ENCODE measurements at regions not wholly inside any gene's neighbourhood (a gene's known extent, or its start where the extent isn't known, plus 50 kb on each side); places are given as distances from the start of the nearest gene placed in this dataset.
"Not testable (repeated sequence)": the region's sequence is repeated elsewhere in the genome, so short reads cannot be mapped to it uniquely, and the experiment has no call there.

GRCh38 chr1:199460933-199461332 is 566.6 kb upstream of the NR5A2 start:
- Mint-ChIP-seq H3K4me3 (no peak overlapping the region), H3K4me1 (ENCODE audit: low read depth) (no peaks in the 10 kb centered on the region), H3K9me3 (peaks cover 7% of the 10 kb centered on the region), H3K36me3 (ENCODE audit: low read depth) (no peaks in the 10 kb centered on the region), H3K27ac (no peak overlapping the region), H3K27me3 (peaks cover 6% of the 10 kb centered on the region)
- DNase-seq = no peak

- H3K36me3 Mint-ChIP-seq (ENCODE audit: low read depth) = no peaks in the 10 kb centered on the region
- DNase-seq = no peak
These were observed 563.9 kb upstream of the NR5A2 start for GRCh38 chr1:199463521-199464127.

GRCh38 chr1:199466961-199467360 is 560.5 kb upstream of the NR5A2 start:
- H3K27ac Mint-ChIP-seq = no peak overlapping the region
- no peaks in the 10 kb centered on the region for H3K36me3 Mint-ChIP-seq (ENCODE audit: low read depth)

More at GRCh38 chr1:199463521-199464127, 563.9 kb upstream of the NR5A2 start:
- H3K9me3 Mint-ChIP-seq = peaks cover 7% of the 10 kb centered on the region
- H3K27ac Mint-ChIP-seq = no peak overlapping the region
- H3K27me3 Mint-ChIP-seq = peaks cover 6% of the 10 kb centered on the region
- H3K4me3 Mint-ChIP-seq = no peak overlapping the region
- no peaks in the 10 kb centered on the region for H3K4me1 Mint-ChIP-seq (ENCODE audit: low read depth)

GRCh38 chr1:199472018-199472417 is 555.5 kb upstream of the NR5A2 start:
- H3K27ac Mint-ChIP-seq = no peak overlapping the region
- H3K4me1 Mint-ChIP-seq (ENCODE audit: low read depth) = no peaks in the 10 kb centered on the region
- H3K4me3 Mint-ChIP-seq = no peak overlapping the region
- H3K27me3 Mint-ChIP-seq = peaks cover 6% of the 10 kb centered on the region
- no peaks in the 10 kb centered on the region for H3K9me3 Mint-ChIP-seq
- no peaks in the 10 kb centered on the region for H3K36me3 Mint-ChIP-seq (ENCODE audit: low read depth)
- no peak for DNase-seq

More at GRCh38 chr1:199466961-199467360, 560.5 kb upstream of the NR5A2 start:
- Mint-ChIP-seq H3K27me3 (peaks cover 6% of the 10 kb centered on the region), H3K9me3 (peaks cover 7% of the 10 kb centered on the region), H3K4me3 (no peak overlapping the region), H3K4me1 (ENCODE audit: low read depth) (no peaks in the 10 kb centered on the region)
- DNase-seq = no peak

GRCh38 chr1:199472978-199473377 is 554.5 kb upstream of the NR5A2 start:
- H3K36me3 Mint-ChIP-seq (ENCODE audit: low read depth) = no peaks in the 10 kb centered on the region
- peaks cover 6% of the 10 kb centered on the region for H3K27me3 Mint-ChIP-seq
- H3K4me1 Mint-ChIP-seq (ENCODE audit: low read depth) = no peaks in the 10 kb centered on the region
- DNase-seq = no peak
- H3K4me3 Mint-ChIP-seq = no peak overlapping the region
- no peaks in the 10 kb centered on the region for H3K9me3 Mint-ChIP-seq
- no peak overlapping the region for H3K27ac Mint-ChIP-seq

- no peak for DNase-seq
- Mint-ChIP-seq H3K36me3 (ENCODE audit: low read depth) (no peaks in the 10 kb centered on the region), H3K9me3 (no peaks in the 10 kb centered on the region), H3K27ac (no peak overlapping the region), H3K4me3 (no peak overlapping the region), H3K27me3 (peaks cover 6% of the 10 kb centered on the region), H3K4me1 (ENCODE audit: low read depth) (no peaks in the 10 kb centered on the region)
These were observed 552.8 kb upstream of the NR5A2 start for GRCh38 chr1:199474738-199475137.

GRCh38 chr1:199482426-199482825 is 545.1 kb upstream of the NR5A2 start:
- H3K4me1 Mint-ChIP-seq (ENCODE audit: low read depth) = no peaks in the 10 kb centered on the region
- no peaks in the 10 kb centered on the region for H3K36me3 Mint-ChIP-seq (ENCODE audit: low read depth)
- no peaks in the 10 kb centered on the region for H3K9me3 Mint-ChIP-seq
- peaks cover 15% of the 10 kb centered on the region for H3K27me3 Mint-ChIP-seq
- no peak overlapping the region for H3K27ac Mint-ChIP-seq
- H3K4me3 Mint-ChIP-seq = no peak overlapping the region
- DNase-seq = no peak

- peaks cover 12% of the 10 kb centered on the region for H3K27me3 Mint-ChIP-seq
- H3K4me1 Mint-ChIP-seq (ENCODE audit: low read depth) = no peaks in the 10 kb centered on the region
- H3K4me3 Mint-ChIP-seq = no peak overlapping the region
- no peak for DNase-seq
- no peaks in the 10 kb centered on the region for H3K36me3 Mint-ChIP-seq (ENCODE audit: low read depth)
- H3K9me3 Mint-ChIP-seq = peaks cover 7% of the 10 kb centered on the region
- H3K27ac Mint-ChIP-seq = no peak overlapping the region
These were observed 537.9 kb upstream of the NR5A2 start for GRCh38 chr1:199489594-199489993.

- no peak overlapping the region for H3K4me3 Mint-ChIP-seq
- H3K36me3 Mint-ChIP-seq (ENCODE audit: low read depth) = no peaks in the 10 kb centered on the region
- H3K4me1 Mint-ChIP-seq (ENCODE audit: low read depth) = no peaks in the 10 kb centered on the region
- H3K27me3 Mint-ChIP-seq = peaks cover 5% of the 10 kb centered on the region
- peaks cover 10% of the 10 kb centered on the region for H3K9me3 Mint-ChIP-seq
- no peak overlapping the region for H3K27ac Mint-ChIP-seq
- DNase-seq = no peak
These were observed 536.6 kb upstream of the NR5A2 start for GRCh38 chr1:199490769-199491527.

GRCh38 chr1:199495432-199495831 is 532.1 kb upstream of the NR5A2 start:
- Mint-ChIP-seq H3K27me3 (peaks cover 5% of the 10 kb centered on the region), H3K4me1 (ENCODE audit: low read depth) (no peaks in the 10 kb centered on the region), H3K4me3 (no peak overlapping the region), H3K9me3 (peaks cover 10% of the 10 kb centered on the region), H3K27ac (no peak overlapping the region), H3K36me3 (ENCODE audit: low read depth) (no peaks in the 10 kb centered on the region)
- DNase-seq = no peak

- H3K27me3 Mint-ChIP-seq; H3K4me1 Mint-ChIP-seq (ENCODE audit: low read depth); DNase-seq; H3K27ac Mint-ChIP-seq; H3K36me3 Mint-ChIP-seq (ENCODE audit: low read depth); H3K9me3 Mint-ChIP-seq; H3K4me3 Mint-ChIP-seq: not testable (repeated sequence)
These were observed 528.7 kb upstream of the NR5A2 start for GRCh38 chr1:199498802-199499201.

- no peaks in the 10 kb centered on the region for H3K36me3 Mint-ChIP-seq (ENCODE audit: low read depth)
- no peak overlapping the region for H3K4me3 Mint-ChIP-seq
- H3K27ac Mint-ChIP-seq = no peak overlapping the region
- no peak for DNase-seq
- no peaks in the 10 kb centered on the region for H3K4me1 Mint-ChIP-seq (ENCODE audit: low read depth)
- no peaks in the 10 kb centered on the region for H3K9me3 Mint-ChIP-seq
- H3K27me3 Mint-ChIP-seq = peaks cover 4% of the 10 kb centered on the region
These were observed 519.4 kb upstream of the NR5A2 start for GRCh38 chr1:199508072-199508471.

GRCh38 chr1:199508653-199509052 is 518.9 kb upstream of the NR5A2 start:
- no peak for DNase-seq
- no peaks in the 10 kb centered on the region for H3K4me1 Mint-ChIP-seq (ENCODE audit: low read depth)
- no peaks in the 10 kb centered on the region for H3K9me3 Mint-ChIP-seq
- no peak overlapping the region for H3K4me3 Mint-ChIP-seq
- H3K27ac Mint-ChIP-seq = no peak overlapping the region
- H3K27me3 Mint-ChIP-seq = peaks cover 4% of the 10 kb centered on the region
- H3K36me3 Mint-ChIP-seq (ENCODE audit: low read depth) = no peaks in the 10 kb centered on the region

- no peak overlapping the region for H3K4me3 Mint-ChIP-seq
- H3K4me1 Mint-ChIP-seq (ENCODE audit: low read depth) = no peaks in the 10 kb centered on the region
- H3K27ac Mint-ChIP-seq = no peak overlapping the region
- H3K9me3 Mint-ChIP-seq = no peaks in the 10 kb centered on the region
- H3K27me3 Mint-ChIP-seq = peaks cover 4% of the 10 kb centered on the region
- no peaks in the 10 kb centered on the region for H3K36me3 Mint-ChIP-seq (ENCODE audit: low read depth)
- DNase-seq = no peak
These were observed 518.1 kb upstream of the NR5A2 start for GRCh38 chr1:199509456-199509855.

- Mint-ChIP-seq H3K27me3 (peaks cover 4% of the 10 kb centered on the region), H3K4me1 (ENCODE audit: low read depth) (no peaks in the 10 kb centered on the region), H3K4me3 (no peak overlapping the region), H3K9me3 (no peaks in the 10 kb centered on the region), H3K36me3 (ENCODE audit: low read depth) (no peaks in the 10 kb centered on the region), H3K27ac (no peak overlapping the region)
- no peak for DNase-seq
These were observed 517.2 kb upstream of the NR5A2 start for GRCh38 chr1:199510314-199510713.

All from activated T-cell treated with anti-CD3 and anti-CD28 coated beads, Interleukin-2, amount 50 U/mL, for 24 hours (primary cell).